ENCODE measurements at regions not wholly inside any gene's neighbourhood (a gene's known extent, or its start where the extent isn't known, plus 50 kb on each side); places are given as distances from the start of the nearest gene placed in this dataset.

- no peak for TF ChIP-seq CTCF (IDR thresholded peaks at IDR 0.05)
- no peak for TF ChIP-seq POLR2A (IDR thresholded peaks at IDR 0.05)
- TF ChIP-seq POLR2AphosphoS5 (IDR thresholded peaks at IDR 0.05), result no peak
These were observed 154.9 kb downstream of the SOX4 start for GRCh38 chr6:21748343-21749056.

Measured in breast epithelium (tissue), 3 donors.